NCI-H1930 (cell line): ENCODE measurements at regions not wholly inside any gene's neighbourhood (a gene's known extent, or its start where the extent isn't known, plus 50 kb on each side); places are given as distances from the start of the nearest gene placed in this dataset.
"Not testable (repeated sequence)": the region's sequence is repeated elsewhere in the genome, so short reads cannot be mapped to it uniquely, and the experiment has no call there.

Experiments used
- DNase-seq, 2 experiments: peaks; one replicate each; lab custom pipeline; 2025; lab: John Stamatoyannopoulos, UW

GRCh38 chr6:140772576-140772975 lies 1360.1 kb upstream of the GJE1 start:
- no peak for DNase-seq

- DNase-seq = no peak
Observed at GRCh38 chr6:140768133-140768532, 1364.6 kb upstream of the GJE1 start.

- DNase-seq = no peak
Observed at GRCh38 chr6:140766999-140767398, 1365.7 kb upstream of the GJE1 start.

- DNase-seq = no peak
Observed at GRCh38 chr6:140758169-140758877, 1374.4 kb upstream of the GJE1 start.

- no peak for DNase-seq
Observed at GRCh38 chr6:140752234-140752633, 1377.8 kb upstream of the CITED2 start.

GRCh38 chr6:140747114-140747513 lies 1372.7 kb upstream of the CITED2 start:
- DNase-seq = no peak

GRCh38 chr6:140744659-140745320 lies 1370.3 kb upstream of the CITED2 start:
- no peak for DNase-seq

GRCh38 chr6:140736231-140736630 lies 1361.8 kb upstream of the CITED2 start:
- no peak for DNase-seq

GRCh38 chr6:140732991-140733390 lies 1358.5 kb upstream of the CITED2 start:
- DNase-seq = no peak

- DNase-seq = no peak
Observed at GRCh38 chr6:140732155-140732554, 1357.7 kb upstream of the CITED2 start.

- no peak for DNase-seq
Observed at GRCh38 chr6:140731741-140732140, 1357.3 kb upstream of the CITED2 start.

- no peak for DNase-seq
Observed at GRCh38 chr6:140729521-140729920, 1355.1 kb upstream of the CITED2 start.

GRCh38 chr6:140718021-140718420 lies 1343.6 kb upstream of the CITED2 start:
- DNase-seq = no peak

GRCh38 chr6:140713495-140713894 lies 1339.0 kb upstream of the CITED2 start:
- no peak for DNase-seq

- DNase-seq = no peak
Observed at GRCh38 chr6:140711019-140711613, 1336.7 kb upstream of the CITED2 start.

- DNase-seq = no peak
Observed at GRCh38 chr6:140708441-140708840, 1334.0 kb upstream of the CITED2 start.

GRCh38 chr6:140704008-140704407 lies 1329.6 kb upstream of the CITED2 start:
- DNase-seq = not testable (repeated sequence)

GRCh38 chr6:140697585-140697984 lies 1323.1 kb upstream of the CITED2 start:
- peak in 1 of 2 experiments; percentile 51 for DNase-seq

- peak; percentile 81 to 90 for DNase-seq
Observed at GRCh38 chr6:140684776-140685550, 1310.5 kb upstream of the CITED2 start.

- DNase-seq = no peak
Observed at GRCh38 chr6:140677781-140678528, 1303.5 kb upstream of the CITED2 start.

GRCh38 chr6:140671926-140672325 lies 1297.5 kb upstream of the CITED2 start:
- DNase-seq = no peak

GRCh38 chr6:140670021-140670420 lies 1295.6 kb upstream of the CITED2 start:
- DNase-seq = no peak
